GM19043 (cell line): ENCODE measurements at regions not wholly inside any gene's neighbourhood (a gene's known extent, or its start where the extent isn't known, plus 50 kb on each side); places are given as distances from the start of the nearest gene placed in this dataset.
"Not testable (repeated sequence)": the region's sequence is repeated elsewhere in the genome, so short reads cannot be mapped to it uniquely, and the experiment has no call there.

Experiments
- ATAC-seq: cut with Tn5 transposase; IDR thresholded peaks from one replicate; pipeline ENCODE4 v1.9.1; 2021; ENCODE audit warnings: low read depth; ENCODE audit not compliant: unreplicated experiment

GRCh38 chr1:234962340-234962989 is 166.2 kb downstream of the TOMM20 start:
- peak; percentile 47 for ATAC-seq

- peak; percentile 12 for ATAC-seq
Observed at GRCh38 chr1:234961456-234962339, 166.9 kb downstream of the TOMM20 start.

- no peak for ATAC-seq
Observed at GRCh38 chr1:234960722-234961455, 167.7 kb downstream of the TOMM20 start.

- no peak for ATAC-seq
Observed at GRCh38 chr1:234958706-234959657, 169.7 kb downstream of the TOMM20 start.

GRCh38 chr1:234958066-234958705 is 170.5 kb downstream of the TOMM20 start:
- ATAC-seq = no peak

GRCh38 chr1:234957330-234958065 is 171.1 kb downstream of the TOMM20 start:
- no peak for ATAC-seq

GRCh38 chr1:234956821-234957329 is 171.8 kb downstream of the TOMM20 start:
- no peak for ATAC-seq

GRCh38 chr1:234955107-234955731 is 173.4 kb downstream of the TOMM20 start:
- peak; percentile 49 for ATAC-seq

GRCh38 chr1:234954613-234955012 is 174.0 kb downstream of the TOMM20 start:
- no peak for ATAC-seq

GRCh38 chr1:234953655-234954405 is 174.8 kb downstream of the TOMM20 start:
- no peak for ATAC-seq

GRCh38 chr1:234950598-234950997 is 178.0 kb downstream of the TOMM20 start:
- ATAC-seq = no peak

- not testable (repeated sequence) for ATAC-seq
Observed at GRCh38 chr1:234949528-234949927, 179.1 kb downstream of the TOMM20 start.

- ATAC-seq = no peak
Observed at GRCh38 chr1:234944439-234945344, 183.9 kb downstream of the TOMM20 start.

- ATAC-seq = no peak
Observed at GRCh38 chr1:234943836-234944402, 184.7 kb downstream of the TOMM20 start.

GRCh38 chr1:234942879-234943506 is 185.6 kb downstream of the TOMM20 start:
- ATAC-seq = no peak

- no peak for ATAC-seq
Observed at GRCh38 chr1:234942012-234942332, 186.7 kb downstream of the TOMM20 start.
